Duodenal mucosa (tissue), 2 donors: ENCODE measurements at regions not wholly inside any gene's neighbourhood (a gene's known extent, or its start where the extent isn't known, plus 50 kb on each side); places are given as distances from the start of the nearest gene placed in this dataset.
"Not testable (repeated sequence)": the region's sequence is repeated elsewhere in the genome, so short reads cannot be mapped to it uniquely, and the experiment has no call there.

Experiments used
- H3K27ac ChIP-seq: one replicate; pipeline ENCODE4 v1.7.0; 2013; ENCODE audit warnings: low read depth, low read length
- H3K27me3 ChIP-seq, 2 donors: one replicate each; pipeline ENCODE4 v1.7.0; 2013; ENCODE audit warnings: low read length in 2 of 2, control low read depth in 1 of 2; ENCODE audit not compliant: insufficient read depth in 2 of 2, control insufficient read depth in 1 of 2
- H3K36me3 ChIP-seq, 2 donors: one replicate each; pipeline ENCODE4 v1.7.0; 2013; ENCODE audit warnings: low read length in 2 of 2, control low read depth in 1 of 2; ENCODE audit not compliant: insufficient read depth in 2 of 2, control insufficient read depth in 1 of 2
- H3K4me1 ChIP-seq, 2 donors: one replicate each; pipeline ENCODE4 v1.7.0; 2013; ENCODE audit warnings: low read length in 2 of 2, control low read depth in 1 of 2; ENCODE audit not compliant: insufficient read depth in 2 of 2, control insufficient read depth in 1 of 2
- H3K4me3 ChIP-seq, 2 donors: one replicate each; pipeline ENCODE4 v1.7.0; 2013; ENCODE audit warnings: low read length in 2 of 2, low read depth in 1 of 2
- H3K9ac ChIP-seq, 2 donors: one replicate each; pipeline ENCODE4 v1.7.0; 2013; ENCODE audit warnings: low read length in 2 of 2, low read depth in 1 of 2
- H3K9me3 ChIP-seq, 2 donors: one replicate each; pipeline ENCODE4 v1.7.0; 2013; ENCODE audit warnings: low read length in 2 of 2, control low read depth in 1 of 2; ENCODE audit not compliant: control insufficient read depth in 1 of 2

GRCh38 chr13:81393110-81393509, 1052.2 kb upstream of the SPRY2 start:
- Histone ChIP-seq H3K4me1 (peaks cover 4 to 9% of the 10 kb centered on the region in 2 donors), H3K27me3 (no peaks in the 10 kb centered on the region), H3K9me3 (no peaks in the 10 kb centered on the region), H3K27ac (no peak overlapping the region), H3K36me3 (no peaks in the 10 kb centered on the region), H3K4me3 (no peak overlapping the region), H3K9ac (no peak overlapping the region)

GRCh38 chr13:81388400-81388799, 1047.5 kb upstream of the SPRY2 start:
- Histone ChIP-seq H3K27ac (no peak overlapping the region), H3K27me3 (no peaks in the 10 kb centered on the region), H3K9ac (no peak overlapping the region), H3K36me3 (no peaks in the 10 kb centered on the region), H3K9me3 (no peaks in the 10 kb centered on the region), H3K4me1 (no peaks in the 10 kb centered on the region), H3K4me3 (no peak overlapping the region)

- Histone ChIP-seq H3K36me3 (no peaks in the 10 kb centered on the region), H3K4me3 (no peak overlapping the region), H3K4me1 (peaks cover 0 to 4% of the 10 kb centered on the region in 2 donors), H3K27me3 (no peaks in the 10 kb centered on the region), H3K9me3 (no peaks in the 10 kb centered on the region), H3K9ac (no peak overlapping the region), H3K27ac (no peak overlapping the region)
Measured at GRCh38 chr13:81383444-81383843, 1042.5 kb upstream of the SPRY2 start.

- no peaks in the 10 kb centered on the region for H3K36me3 ChIP-seq
- H3K27me3 ChIP-seq: no peaks in the 10 kb centered on the region
- no peak overlapping the region for H3K27ac ChIP-seq
- no peak overlapping the region for H3K9ac ChIP-seq
- H3K4me1 ChIP-seq: peaks cover 0 to 4% of the 10 kb centered on the region in 2 donors
- no peak overlapping the region for H3K4me3 ChIP-seq
- H3K9me3 ChIP-seq: no peaks in the 10 kb centered on the region
Measured at GRCh38 chr13:81382246-81382645, 1041.3 kb upstream of the SPRY2 start.

GRCh38 chr13:81381560-81381959, 1040.6 kb upstream of the SPRY2 start:
- Histone ChIP-seq H3K27me3 (no peaks in the 10 kb centered on the region), H3K9ac (no peak overlapping the region), H3K4me1 (peaks cover 0 to 4% of the 10 kb centered on the region in 2 donors), H3K4me3 (no peak overlapping the region), H3K27ac (no peak overlapping the region), H3K36me3 (no peaks in the 10 kb centered on the region), H3K9me3 (no peaks in the 10 kb centered on the region)

GRCh38 chr13:81379183-81379582, 1038.3 kb upstream of the SPRY2 start:
- H3K27me3 ChIP-seq: no peaks in the 10 kb centered on the region
- H3K36me3 ChIP-seq: no peaks in the 10 kb centered on the region
- no peak overlapping the region for H3K4me3 ChIP-seq
- no peak overlapping the region for H3K9ac ChIP-seq
- no peaks in the 10 kb centered on the region for H3K9me3 ChIP-seq
- H3K4me1 ChIP-seq: peaks cover 0 to 4% of the 10 kb centered on the region in 2 donors
- H3K27ac ChIP-seq: no peak overlapping the region

- H3K9me3 ChIP-seq: no peaks in the 10 kb centered on the region
- no peaks in the 10 kb centered on the region for H3K36me3 ChIP-seq
- H3K27ac ChIP-seq: no peak overlapping the region
- no peaks in the 10 kb centered on the region for H3K27me3 ChIP-seq
- no peak overlapping the region for H3K9ac ChIP-seq
- peaks cover 0 to 4% of the 10 kb centered on the region in 2 donors for H3K4me1 ChIP-seq
- no peak overlapping the region for H3K4me3 ChIP-seq
Measured at GRCh38 chr13:81377921-81378320, 1037.0 kb upstream of the SPRY2 start.

- no peaks in the 10 kb centered on the region for H3K36me3 ChIP-seq
- no peak overlapping the region for H3K9ac ChIP-seq
- no peaks in the 10 kb centered on the region for H3K9me3 ChIP-seq
- no peak overlapping the region for H3K27ac ChIP-seq
- H3K4me1 ChIP-seq: no peaks in the 10 kb centered on the region
- no peak overlapping the region for H3K4me3 ChIP-seq
- no peaks in the 10 kb centered on the region for H3K27me3 ChIP-seq
Measured at GRCh38 chr13:81375709-81376108, 1034.8 kb upstream of the SPRY2 start.

- H3K27me3 ChIP-seq, H3K9me3 ChIP-seq, H3K36me3 ChIP-seq, H3K27ac ChIP-seq, H3K4me1 ChIP-seq, H3K4me3 ChIP-seq, H3K9ac ChIP-seq: not testable (repeated sequence)
Measured at GRCh38 chr13:81362711-81363110, 1021.8 kb upstream of the SPRY2 start.

GRCh38 chr13:81350056-81350455, 1009.1 kb upstream of the SPRY2 start:
- Histone ChIP-seq H3K4me1 (no peaks in the 10 kb centered on the region), H3K9me3 (no peaks in the 10 kb centered on the region), H3K27ac (no peak overlapping the region), H3K36me3 (no peaks in the 10 kb centered on the region), H3K9ac (no peak overlapping the region), H3K4me3 (no peak overlapping the region), H3K27me3 (no peaks in the 10 kb centered on the region)
